PC-3 (cell line): ENCODE measurements at regions not wholly inside any gene's neighbourhood (a gene's known extent, or its start where the extent isn't known, plus 50 kb on each side); places are given as distances from the start of the nearest gene placed in this dataset.

Experiments
- ATAC-seq: fragments of 200-7000 bp; cut with Tn5 transposase; 2 replicates; pipeline ENCODE4 v1.9.1; 2020; ENCODE audit warnings: mild to moderate bottlenecking, moderate library complexity
- BruUV-seq: library from RNA; stranded (reverse); fragments of 400-500 nt; replicated peaks from 2 replicates; lab custom pipeline; 2021; lab: Mats Ljungman, UMichigan
- CTCF ChIA-PET: fragments of 300-600 bp; sonication (Branson Sonifier 250); formaldehyde crosslinking; loops from one replicate; lab custom pipeline; 2022; ENCODE audit warnings: antibody characterized with exemption; lab: Charles Lee
- POLR2A ChIA-PET: fragments of 300-600 bp; sonication (Branson Sonifier 250); formaldehyde crosslinking; loops from one replicate; lab custom pipeline; 2022; ENCODE audit warnings: antibody characterized with exemption; ENCODE audit not compliant: unreplicated experiment; lab: Charles Lee
- DNase-seq: peaks from one replicate; pipeline ENCODE4 v3.0.0-alpha.2; 2015
- H2AFZ ChIP-seq: fragments of 300-600 bp; sonication (generic); 2 replicates; pipeline ENCODE4 v1.6.0; 2016; ENCODE audit warnings: antibody characterized with exemption, low read length
- H3F3A ChIP-seq: fragments of 300-600 bp; sonication (generic); one replicate; pipeline ENCODE4 v1.6.0; 2017; ENCODE audit warnings: antibody characterized with exemption, low read length, control low read depth, mild to moderate bottlenecking; ENCODE audit not compliant: unreplicated experiment
- H3K27ac ChIP-seq: fragments of 300-600 bp; sonication (generic); 2 replicates; pipeline ENCODE4 v1.5.1; 2016; ENCODE audit warnings: mild to moderate bottlenecking, low read length
- H3K27me3 ChIP-seq: fragments of 300-600 bp; sonication (generic); 2 replicates; pipeline ENCODE4 v1.6.1; 2016; ENCODE audit warnings: low read length, mixed read lengths
- H3K36me3 ChIP-seq: fragments of 300-600 bp; sonication (generic); 2 replicates; pipeline ENCODE4 v1.6.1; 2016; ENCODE audit warnings: low read depth, mixed run types, low read length, mixed read lengths
- H3K4me1 ChIP-seq: fragments of 300-600 bp; sonication (generic); 2 replicates; pipeline ENCODE4 v1.5.1; 2016; ENCODE audit warnings: low read length; ENCODE audit not compliant: insufficient read depth
- H3K4me2 ChIP-seq: fragments of 300-600 bp; sonication (generic); 2 replicates; pipeline ENCODE4 v1.6.0; 2016; ENCODE audit warnings: low read length
- H3K4me3 ChIP-seq: fragments of 300-600 bp; sonication (generic); 2 replicates; pipeline ENCODE4 v1.5.1; 2016; ENCODE audit warnings: mild to moderate bottlenecking, low read length, mixed read lengths
- H3K79me2 ChIP-seq: fragments of 300-600 bp; sonication (generic); 2 replicates; pipeline ENCODE4 v1.6.1; 2017; ENCODE audit warnings: low read length, mixed read lengths
- H3K9ac ChIP-seq: fragments of 300-600 bp; sonication (generic); 2 replicates; pipeline ENCODE4 v1.6.0; 2016; ENCODE audit warnings: mild to moderate bottlenecking, low read length
- H3K9me2 ChIP-seq: fragments of 300-600 bp; sonication (generic); replicated peaks from 2 replicates; pipeline ENCODE4 v1.6.1; 2016; ENCODE audit warnings: mixed run types, low read length, mixed read lengths
- H3K9me3 ChIP-seq: fragments of 300-600 bp; sonication (generic); 2 replicates; pipeline ENCODE4 v1.6.1; 2016; ENCODE audit warnings: low read length, mixed read lengths
- H4K20me1 ChIP-seq: fragments of 300-600 bp; sonication (generic); 2 replicates; pipeline ENCODE4 v1.6.1; 2016; ENCODE audit warnings: low read length, mixed read lengths
- EZH2 ChIP-seq: fragments of 300-600 bp; sonication (generic); IDR thresholded peaks from one replicate; pipeline ENCODE4 v1.6.1; 2017; ENCODE audit warnings: antibody characterized with exemption, mild to moderate bottlenecking, low read length; ENCODE audit not compliant: unreplicated experiment
- EZH2phosphoT487 ChIP-seq: fragments of 300-600 bp; sonication (generic); IDR thresholded peaks from 2 replicates; pipeline ENCODE4 v1.6.1; 2018; ENCODE audit warnings: mild to moderate bottlenecking, antibody characterized with exemption, low read length, borderline replicate concordance
- intact Hi-C: fragments of 100-400 bp; cut with micrococcal nuclease; formaldehyde crosslinking; loops from 2 replicates; pipeline ENCODE4 v1.9.0; 2023
- TF ChIP-seq, protein P1 (sequence below): fragments of 300-600 bp; sonication (generic); conservative IDR thresholded peaks from 2 replicates; pipeline ENCODE4 v1.5.1; 2017; ENCODE audit warnings: antibody characterized with exemption, low read depth, mild to moderate bottlenecking, low read length

DNA sequence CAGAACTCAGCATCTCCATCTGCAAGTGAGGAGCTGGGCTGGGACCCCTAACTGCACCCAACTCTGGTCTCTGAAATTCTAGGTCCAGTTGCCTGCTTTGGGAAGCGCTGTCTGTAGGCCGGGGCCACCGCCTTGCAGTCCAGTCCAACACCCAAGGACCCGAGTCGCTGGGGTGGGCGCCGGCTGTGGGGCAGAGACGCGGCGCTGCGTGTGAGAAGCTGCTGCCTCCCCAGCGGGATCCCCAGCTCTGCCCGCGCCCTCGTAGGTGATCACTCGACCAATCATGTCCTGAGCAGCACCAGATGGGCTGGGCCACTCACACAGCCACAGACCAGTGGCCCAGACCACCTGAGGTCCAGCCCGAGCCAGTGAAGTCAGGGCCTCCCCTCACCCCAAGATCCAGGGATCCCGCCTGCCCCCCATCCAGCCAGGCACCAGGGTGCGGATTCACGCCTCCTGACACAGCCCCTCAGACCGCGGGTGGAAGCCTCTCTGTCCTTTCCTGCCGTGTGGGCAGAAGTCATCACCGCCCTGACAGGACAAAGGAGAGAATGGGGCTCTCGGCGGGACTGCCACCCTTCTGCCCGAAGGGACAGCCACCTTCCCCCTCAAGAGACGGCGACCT, 67.4 kb upstream of the ADGRA1 start:
- Histone ChIP-seq H3K27me3 (peaks cover 19% of the 10 kb centered on the region), H3K4me2 (no peak overlapping the region), H3K36me3 (no peaks in the 10 kb centered on the region), H3K79me2 (no peaks in the 10 kb centered on the region), H4K20me1 (no peaks in the 10 kb centered on the region), H3K9ac (no peak overlapping the region), H3K4me1 (no peaks in the 10 kb centered on the region), H3F3A (no peaks in the 10 kb centered on the region), H3K9me2 (no peaks in the 10 kb centered on the region), H3K27ac (no peak overlapping the region), H3K9me3 (no peaks in the 10 kb centered on the region), H2AFZ (no peak overlapping the region), H3K4me3 (no peak overlapping the region)
- ChIA-PET CTCF (no interaction called here), POLR2A (no interaction called here)
- DNase-seq (no peak), ATAC-seq (no peak)
- intact Hi-C loops = no loop called here
- no TSS peak for BruUV-seq
- TF ChIP-seq, protein P1, sequence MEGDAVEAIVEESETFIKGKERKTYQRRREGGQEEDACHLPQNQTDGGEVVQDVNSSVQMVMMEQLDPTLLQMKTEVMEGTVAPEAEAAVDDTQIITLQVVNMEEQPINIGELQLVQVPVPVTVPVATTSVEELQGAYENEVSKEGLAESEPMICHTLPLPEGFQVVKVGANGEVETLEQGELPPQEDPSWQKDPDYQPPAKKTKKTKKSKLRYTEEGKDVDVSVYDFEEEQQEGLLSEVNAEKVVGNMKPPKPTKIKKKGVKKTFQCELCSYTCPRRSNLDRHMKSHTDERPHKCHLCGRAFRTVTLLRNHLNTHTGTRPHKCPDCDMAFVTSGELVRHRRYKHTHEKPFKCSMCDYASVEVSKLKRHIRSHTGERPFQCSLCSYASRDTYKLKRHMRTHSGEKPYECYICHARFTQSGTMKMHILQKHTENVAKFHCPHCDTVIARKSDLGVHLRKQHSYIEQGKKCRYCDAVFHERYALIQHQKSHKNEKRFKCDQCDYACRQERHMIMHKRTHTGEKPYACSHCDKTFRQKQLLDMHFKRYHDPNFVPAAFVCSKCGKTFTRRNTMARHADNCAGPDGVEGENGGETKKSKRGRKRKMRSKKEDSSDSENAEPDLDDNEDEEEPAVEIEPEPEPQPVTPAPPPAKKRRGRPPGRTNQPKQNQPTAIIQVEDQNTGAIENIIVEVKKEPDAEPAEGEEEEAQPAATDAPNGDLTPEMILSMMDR = no peak
- TF ChIP-seq EZH2phosphoT487 (no peak), EZH2 (no peak)

DNA sequence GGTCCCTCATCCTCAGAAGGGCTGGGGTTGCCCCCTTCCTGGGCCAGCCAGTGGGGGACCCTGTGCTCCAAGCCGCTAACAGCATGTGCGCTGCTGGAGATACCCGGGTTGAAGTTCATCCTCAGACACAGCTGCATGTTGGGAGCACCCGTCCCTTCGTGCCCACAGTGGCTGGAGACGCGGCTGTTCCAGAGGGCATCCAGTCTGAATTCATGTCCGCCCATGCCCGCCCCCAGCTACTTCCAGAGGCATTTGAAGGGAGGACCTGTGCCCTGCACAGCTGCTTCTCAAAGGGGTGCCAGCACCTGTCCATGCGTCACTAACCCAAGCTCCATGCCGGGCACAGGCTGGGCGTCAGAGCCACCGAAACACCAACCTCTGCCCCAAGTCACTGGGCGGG, 68.1 kb upstream of the ADGRA1 start:
- POLR2A ChIA-PET = no interaction called here
- Histone ChIP-seq H3K9me2 (no peaks in the 10 kb centered on the region), H3F3A (no peaks in the 10 kb centered on the region), H2AFZ (no peak overlapping the region), H3K9me3 (no peaks in the 10 kb centered on the region), H3K27ac (no peak overlapping the region), H3K36me3 (no peaks in the 10 kb centered on the region), H4K20me1 (no peaks in the 10 kb centered on the region), H3K79me2 (no peaks in the 10 kb centered on the region), H3K27me3 (peaks cover 13% of the 10 kb centered on the region), H3K4me1 (no peaks in the 10 kb centered on the region), H3K9ac (no peak overlapping the region), H3K4me2 (no peak overlapping the region), H3K4me3 (no peak overlapping the region)
- ATAC-seq = no peak
- CTCF ChIA-PET = no interaction called here
- BruUV-seq = no TSS peak
- TF ChIP-seq, protein P1 = no peak
- TF ChIP-seq EZH2 = no peak
- TF ChIP-seq EZH2phosphoT487 = no peak
- no peak for DNase-seq
- intact Hi-C loops = no loop called here

DNA sequence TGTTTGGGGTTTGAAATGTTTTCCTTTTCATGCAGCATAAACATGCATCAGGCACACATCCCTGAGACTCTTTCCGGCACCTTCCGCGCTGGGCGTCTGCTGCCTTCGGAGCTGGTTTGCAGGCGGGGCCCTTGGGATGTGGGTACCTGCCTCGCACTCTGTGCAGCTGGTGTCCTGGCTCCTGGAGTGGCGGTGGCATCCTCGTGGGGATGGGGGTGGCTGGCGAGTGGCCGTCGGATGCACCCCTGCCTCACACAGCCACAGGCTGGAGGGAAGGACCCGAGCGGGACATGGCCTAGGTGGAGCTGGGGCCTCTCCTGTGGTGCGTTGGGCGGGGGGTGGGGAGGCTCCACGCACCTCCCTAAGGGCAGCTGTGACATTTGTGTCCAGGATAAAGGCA, 68.5 kb upstream of the ADGRA1 start:
- Histone ChIP-seq H2AFZ (no peak overlapping the region), H3F3A (no peaks in the 10 kb centered on the region), H3K36me3 (no peaks in the 10 kb centered on the region), H3K9me2 (no peaks in the 10 kb centered on the region), H3K79me2 (no peaks in the 10 kb centered on the region), H3K9ac (no peak overlapping the region), H4K20me1 (no peaks in the 10 kb centered on the region), H3K27me3 (peaks cover 8% of the 10 kb centered on the region), H3K4me1 (no peaks in the 10 kb centered on the region), H3K4me3 (no peak overlapping the region), H3K9me3 (no peaks in the 10 kb centered on the region), H3K4me2 (no peak overlapping the region), H3K27ac (no peak overlapping the region)
- TF ChIP-seq, protein P1 = no peak
- ChIA-PET CTCF (no interaction called here), POLR2A (no interaction called here)
- DNase-seq (no peak), ATAC-seq (no peak)
- no TSS peak for BruUV-seq
- intact Hi-C loops = no loop called here
